ENCODE measurements at regions not wholly inside any gene's neighbourhood (a gene's known extent, or its start where the extent isn't known, plus 50 kb on each side); places are given as distances from the start of the nearest gene placed in this dataset.

- no peak overlapping the region for H3K27ac ChIP-seq (ENCODE audit: low read depth, low read length, severe bottlenecking)
- H3K9me3 ChIP-seq (ENCODE audit: control insufficient read depth, low read length): no peaks in the 10 kb centered on the region
- no peaks in the 10 kb centered on the region for H3K4me1 ChIP-seq (ENCODE audit: control insufficient read depth, insufficient read depth, low read length, poor library complexity, severe bottlenecking)
- H3K4me3 ChIP-seq (ENCODE audit: extremely low read depth, insufficient read depth, low read length, poor library complexity, severe bottlenecking): no peak overlapping the region
- WGBS, 2 experiments (ENCODE audit: insufficient coverage in 2 of 2): 90 to 100% methylated on average over 1 to 2 of the region's 2 CpGs
- H3K36me3 ChIP-seq (ENCODE audit: control insufficient read depth, insufficient read depth, low read length): no peaks in the 10 kb centered on the region
These were observed 513.0 kb downstream of the NUF2 start for GRCh38 chr1:163834778-163835177.

DNA sequence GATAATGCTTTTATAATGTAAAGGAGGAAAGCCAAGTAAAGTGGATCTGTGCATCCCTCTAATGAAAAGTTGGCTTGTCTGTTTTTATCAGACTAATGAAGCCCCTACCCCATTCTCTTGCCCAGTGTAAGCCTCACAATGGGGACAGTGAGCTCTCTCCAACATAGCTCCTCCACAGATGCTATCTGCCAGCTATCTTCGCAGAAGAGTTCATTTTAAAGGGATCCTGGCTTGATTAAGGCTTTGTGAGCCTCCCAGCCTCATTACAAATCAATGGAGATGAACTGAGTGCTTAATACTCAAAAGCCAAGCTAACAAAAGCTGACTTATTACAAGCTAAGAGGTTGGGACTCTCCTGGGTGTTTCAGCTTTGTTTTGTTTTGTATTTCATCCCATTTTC, 514.7 kb downstream of the NUF2 start:
- WGBS, 2 experiments (ENCODE audit: insufficient coverage in 2 of 2): 57 to 100% methylated on average over 1 of the region's 1 CpG
- no peaks in the 10 kb centered on the region for H3K36me3 ChIP-seq (ENCODE audit: control insufficient read depth, insufficient read depth, low read length)
- H3K4me3 ChIP-seq (ENCODE audit: extremely low read depth, insufficient read depth, low read length, poor library complexity, severe bottlenecking): no peak overlapping the region
- H3K4me1 ChIP-seq (ENCODE audit: control insufficient read depth, insufficient read depth, low read length, poor library complexity, severe bottlenecking): no peaks in the 10 kb centered on the region
- no peaks in the 10 kb centered on the region for H3K9me3 ChIP-seq (ENCODE audit: control insufficient read depth, low read length)
- H3K27ac ChIP-seq (ENCODE audit: low read depth, low read length, severe bottlenecking): no peak overlapping the region

DNA sequence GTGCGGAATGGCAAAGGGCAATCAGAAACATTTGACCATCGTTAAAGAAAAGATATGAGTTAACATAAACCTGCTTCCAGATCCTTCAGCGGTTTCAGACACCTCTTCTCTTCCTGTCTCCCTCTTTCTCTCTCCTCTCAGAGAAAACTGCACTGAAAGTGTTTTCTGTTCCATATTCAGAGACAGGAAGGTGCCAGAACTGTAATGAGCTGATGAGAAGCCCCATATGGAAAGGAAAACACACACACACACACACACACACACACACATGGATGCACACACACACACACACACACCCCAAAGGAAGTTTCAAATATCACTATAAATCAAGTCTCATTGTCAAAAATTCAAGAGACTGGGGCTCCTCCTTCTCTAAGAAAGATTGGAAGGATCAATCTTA, 515.5 kb downstream of the NUF2 start:
- Histone ChIP-seq H3K4me3 (ENCODE audit: extremely low read depth, insufficient read depth, low read length, poor library complexity, severe bottlenecking) (no peak overlapping the region), H3K36me3 (ENCODE audit: control insufficient read depth, insufficient read depth, low read length) (no peaks in the 10 kb centered on the region)

DNA sequence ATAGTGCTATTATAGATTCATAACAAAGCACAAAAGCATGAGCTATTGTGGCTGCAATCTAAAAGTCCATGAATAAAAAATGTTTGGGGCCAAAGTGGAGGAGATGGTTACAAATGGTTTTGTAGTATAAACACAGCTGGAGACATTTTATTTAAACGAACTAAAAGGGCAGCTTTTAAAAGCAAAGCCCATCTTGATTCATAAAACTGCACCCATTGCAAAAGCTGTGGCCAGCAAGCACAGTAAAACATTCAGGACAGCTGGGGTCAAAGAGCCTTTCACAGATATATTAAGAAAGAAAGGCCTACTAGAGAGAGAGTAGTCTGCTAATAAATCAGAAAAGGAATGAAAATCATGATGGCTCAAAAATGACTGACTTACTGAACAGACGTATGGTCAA, 520.8 kb downstream of the NUF2 start:
- Histone ChIP-seq H3K4me1 (ENCODE audit: control insufficient read depth, insufficient read depth, low read length, poor library complexity, severe bottlenecking) (no peaks in the 10 kb centered on the region), H3K4me3 (ENCODE audit: extremely low read depth, insufficient read depth, low read length, poor library complexity, severe bottlenecking) (no peak overlapping the region), H3K27ac (ENCODE audit: low read depth, low read length, severe bottlenecking) (no peak overlapping the region), H3K9me3 (ENCODE audit: control insufficient read depth, low read length) (no peaks in the 10 kb centered on the region), H3K36me3 (ENCODE audit: control insufficient read depth, insufficient read depth, low read length) (no peaks in the 10 kb centered on the region)
- WGBS, 2 experiments (ENCODE audit: insufficient coverage in 2 of 2): 87 to 92% methylated on average over 1 of the region's 2 CpGs

More for the DNA sequence above, 515.5 kb downstream of the NUF2 start:
- H3K27ac ChIP-seq (ENCODE audit: low read depth, low read length, severe bottlenecking): no peak overlapping the region
- H3K9me3 ChIP-seq (ENCODE audit: control insufficient read depth, low read length): no peaks in the 10 kb centered on the region
- WGBS, 2 experiments (ENCODE audit: insufficient coverage in 2 of 2): 100% methylated on average over 2 to 3 of the region's 3 CpGs
- no peaks in the 10 kb centered on the region for H3K4me1 ChIP-seq (ENCODE audit: control insufficient read depth, insufficient read depth, low read length, poor library complexity, severe bottlenecking)

DNA sequence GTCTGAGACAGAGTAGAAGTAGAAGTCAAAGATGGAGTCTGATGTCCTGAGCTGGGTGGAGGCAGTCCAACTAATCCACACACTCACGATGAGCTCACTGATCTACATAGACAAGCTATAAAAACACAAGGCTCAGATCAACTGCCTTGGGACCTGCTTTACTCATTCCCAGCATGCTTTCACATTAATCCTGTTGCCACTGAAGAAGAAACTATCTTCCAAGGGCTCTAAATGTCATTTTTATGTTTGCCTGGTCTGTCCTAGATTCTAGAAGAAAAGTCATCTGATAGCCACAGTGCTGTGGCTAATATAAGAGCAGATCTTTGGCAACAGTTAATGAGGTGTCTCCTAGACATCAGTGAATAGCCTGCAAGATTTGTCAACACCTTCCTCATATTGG, 522.7 kb downstream of the NUF2 start:
- WGBS, 2 experiments (ENCODE audit: insufficient coverage in 2 of 2): 91 to 100% methylated on average over 1 of the region's 1 CpG
- no peaks in the 10 kb centered on the region for H3K36me3 ChIP-seq (ENCODE audit: control insufficient read depth, insufficient read depth, low read length)

GRCh38 chr1:163845279-163845678, 523.5 kb downstream of the NUF2 start:
- Histone ChIP-seq H3K36me3 (ENCODE audit: control insufficient read depth, insufficient read depth, low read length) (no peaks in the 10 kb centered on the region), H3K9me3 (ENCODE audit: control insufficient read depth, low read length) (no peaks in the 10 kb centered on the region), H3K4me3 (ENCODE audit: extremely low read depth, insufficient read depth, low read length, poor library complexity, severe bottlenecking) (no peak overlapping the region), H3K27ac (ENCODE audit: low read depth, low read length, severe bottlenecking) (no peak overlapping the region), H3K4me1 (ENCODE audit: control insufficient read depth, insufficient read depth, low read length, poor library complexity, severe bottlenecking) (no peaks in the 10 kb centered on the region)
- 88 to 100% methylated on average over 1 of the region's 3 CpGs for WGBS, 2 experiments (ENCODE audit: insufficient coverage in 2 of 2)

More for the DNA sequence above, 522.7 kb downstream of the NUF2 start:
- no peak overlapping the region for H3K4me3 ChIP-seq (ENCODE audit: extremely low read depth, insufficient read depth, low read length, poor library complexity, severe bottlenecking)
- no peaks in the 10 kb centered on the region for H3K4me1 ChIP-seq (ENCODE audit: control insufficient read depth, insufficient read depth, low read length, poor library complexity, severe bottlenecking)
- no peaks in the 10 kb centered on the region for H3K9me3 ChIP-seq (ENCODE audit: control insufficient read depth, low read length)
- no peak overlapping the region for H3K27ac ChIP-seq (ENCODE audit: low read depth, low read length, severe bottlenecking)

DNA sequence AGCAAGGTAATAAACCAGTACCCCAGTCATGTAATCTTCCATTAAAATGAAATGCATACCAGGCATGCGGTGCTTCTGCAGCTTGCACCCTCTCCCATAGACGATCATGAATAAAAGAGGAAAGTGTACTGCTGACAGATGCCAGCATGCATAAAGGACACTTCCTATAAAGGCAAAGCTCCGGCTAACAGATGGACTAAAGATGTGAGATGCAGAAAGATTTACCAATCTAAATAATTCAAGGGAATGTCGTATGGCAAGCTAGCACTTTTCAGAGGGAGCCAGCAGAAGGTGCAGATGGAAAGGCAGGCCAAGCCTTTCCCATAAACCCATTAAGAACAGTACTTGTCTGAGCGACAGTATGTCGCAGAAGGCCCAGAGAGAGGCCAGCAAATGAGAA, 542.0 kb downstream of the NUF2 start:
- Histone ChIP-seq H3K36me3 (ENCODE audit: control insufficient read depth, insufficient read depth, low read length) (no peaks in the 10 kb centered on the region), H3K4me1 (ENCODE audit: control insufficient read depth, insufficient read depth, low read length, poor library complexity, severe bottlenecking) (no peaks in the 10 kb centered on the region), H3K27ac (ENCODE audit: low read depth, low read length, severe bottlenecking) (no peak overlapping the region), H3K4me3 (ENCODE audit: extremely low read depth, insufficient read depth, low read length, poor library complexity, severe bottlenecking) (no peak overlapping the region), H3K9me3 (ENCODE audit: control insufficient read depth, low read length) (no peaks in the 10 kb centered on the region)
- 76 to 81% methylated on average over 3 to 6 of the region's 6 CpGs for WGBS, 2 experiments (ENCODE audit: insufficient coverage in 2 of 2)

DNA sequence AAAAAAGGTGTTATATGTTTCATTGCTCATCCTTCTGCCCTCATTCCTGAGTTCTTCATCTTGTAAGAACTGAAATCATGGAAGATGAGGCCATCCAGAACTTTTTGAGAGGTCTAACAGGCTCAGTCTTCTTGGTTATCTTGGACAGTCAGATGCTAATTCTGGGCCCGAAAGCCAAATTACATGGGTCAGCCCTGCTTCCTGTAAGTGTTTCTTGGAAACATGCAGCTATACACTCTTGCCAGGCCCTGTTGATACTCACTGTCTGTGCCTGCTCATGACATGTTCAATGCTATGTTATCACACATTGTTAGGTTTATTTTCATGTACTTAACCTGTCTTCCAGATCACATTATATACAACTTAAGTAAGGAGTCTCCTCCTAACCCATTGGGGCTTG, 542.5 kb downstream of the NUF2 start:
- no peaks in the 10 kb centered on the region for H3K4me1 ChIP-seq (ENCODE audit: control insufficient read depth, insufficient read depth, low read length, poor library complexity, severe bottlenecking)

DNA sequence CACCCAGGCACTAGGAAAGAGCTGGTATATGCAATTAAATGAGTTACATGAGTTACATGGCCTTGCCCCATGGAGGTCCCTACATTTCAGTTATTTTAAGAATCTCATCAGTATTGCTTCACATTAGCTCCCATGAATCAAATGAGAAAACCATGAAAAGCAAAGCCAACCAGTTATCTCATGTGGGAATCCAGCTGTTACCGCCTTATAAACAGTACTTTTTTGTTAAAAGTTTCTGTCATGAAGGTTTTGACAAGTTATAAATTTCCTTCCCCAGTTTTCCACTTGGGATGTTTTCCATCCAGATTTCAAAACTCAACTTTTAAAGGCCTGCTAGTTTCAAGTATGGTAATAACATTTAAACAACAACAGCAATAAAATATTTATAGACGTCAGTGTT, 544.8 kb downstream of the NUF2 start:
- H3K9me3 ChIP-seq (ENCODE audit: control insufficient read depth, low read length): no peaks in the 10 kb centered on the region
- no peaks in the 10 kb centered on the region for H3K4me1 ChIP-seq (ENCODE audit: control insufficient read depth, insufficient read depth, low read length, poor library complexity, severe bottlenecking)
- WGBS, 2 experiments (ENCODE audit: insufficient coverage in 2 of 2): 100% methylated on average over 1 of the region's 2 CpGs; no CpG with 5 or more reads in 1 of the 2 experiments
- H3K4me3 ChIP-seq (ENCODE audit: extremely low read depth, insufficient read depth, low read length, poor library complexity, severe bottlenecking): no peak overlapping the region
- H3K27ac ChIP-seq (ENCODE audit: low read depth, low read length, severe bottlenecking): no peak overlapping the region
- H3K36me3 ChIP-seq (ENCODE audit: control insufficient read depth, insufficient read depth, low read length): no peaks in the 10 kb centered on the region

More for the DNA sequence above, 542.5 kb downstream of the NUF2 start:
- no peaks in the 10 kb centered on the region for H3K36me3 ChIP-seq (ENCODE audit: control insufficient read depth, insufficient read depth, low read length)
- WGBS, 2 experiments (ENCODE audit: insufficient coverage in 2 of 2): 92 to 100% methylated on average over 1 of the region's 1 CpG
- H3K9me3 ChIP-seq (ENCODE audit: control insufficient read depth, low read length): no peaks in the 10 kb centered on the region
- H3K4me3 ChIP-seq (ENCODE audit: extremely low read depth, insufficient read depth, low read length, poor library complexity, severe bottlenecking): no peak overlapping the region
- no peak overlapping the region for H3K27ac ChIP-seq (ENCODE audit: low read depth, low read length, severe bottlenecking)

- Histone ChIP-seq H3K27ac (ENCODE audit: low read depth, low read length, severe bottlenecking) (no peak overlapping the region), H3K4me1 (ENCODE audit: control insufficient read depth, insufficient read depth, low read length, poor library complexity, severe bottlenecking) (no peaks in the 10 kb centered on the region)
- WGBS, 2 experiments (ENCODE audit: insufficient coverage in 2 of 2): 89% methylated on average over 1 of the region's 2 CpGs; no CpG with 5 or more reads in 1 of the 2 experiments
These were observed 548.9 kb downstream of the NUF2 start for GRCh38 chr1:163870666-163871065.

DNA sequence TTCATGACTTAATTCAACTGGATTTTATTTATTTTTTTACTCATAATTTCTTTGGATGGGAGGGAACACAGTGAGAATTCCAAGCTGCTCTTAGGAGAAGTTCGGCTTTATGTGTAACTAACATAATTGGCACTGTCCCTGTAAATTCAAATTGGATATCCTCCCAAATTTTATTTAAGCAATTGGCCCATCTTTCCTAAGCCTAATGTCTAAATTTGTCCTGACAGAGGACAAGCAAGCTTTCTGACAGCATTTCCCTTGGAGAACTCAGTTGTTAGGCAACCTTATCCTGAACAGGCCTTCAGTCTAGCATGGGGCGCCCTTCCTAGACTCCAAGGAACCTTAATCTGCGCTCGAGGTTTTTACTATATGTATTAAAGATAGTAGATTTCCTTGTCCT, 550.3 kb downstream of the NUF2 start:
- Histone ChIP-seq H3K4me3 (ENCODE audit: extremely low read depth, insufficient read depth, low read length, poor library complexity, severe bottlenecking) (no peak overlapping the region), H3K4me1 (ENCODE audit: control insufficient read depth, insufficient read depth, low read length, poor library complexity, severe bottlenecking) (no peaks in the 10 kb centered on the region), H3K27ac (ENCODE audit: low read depth, low read length, severe bottlenecking) (no peak overlapping the region), H3K9me3 (ENCODE audit: control insufficient read depth, low read length) (no peaks in the 10 kb centered on the region), H3K36me3 (ENCODE audit: control insufficient read depth, insufficient read depth, low read length) (no peaks in the 10 kb centered on the region)
- 33 to 83% methylated on average over 1 of the region's 4 CpGs for WGBS, 2 experiments (ENCODE audit: insufficient coverage in 2 of 2)

More at GRCh38 chr1:163870666-163871065, 548.9 kb downstream of the NUF2 start:
- H3K4me3 ChIP-seq (ENCODE audit: extremely low read depth, insufficient read depth, low read length, poor library complexity, severe bottlenecking): no peak overlapping the region
- no peaks in the 10 kb centered on the region for H3K9me3 ChIP-seq (ENCODE audit: control insufficient read depth, low read length)
- H3K36me3 ChIP-seq (ENCODE audit: control insufficient read depth, insufficient read depth, low read length): no peaks in the 10 kb centered on the region
